MM.1S (cell line): ENCODE measurements at regions not wholly inside any gene's neighbourhood (a gene's known extent, or its start where the extent isn't known, plus 50 kb on each side); places are given as distances from the start of the nearest gene placed in this dataset.

ENCODE experiments used
- EZH2 ChIP-seq: fragments of 300-600 bp; sonication (generic); optimal IDR thresholded peaks from 2 replicates; pipeline ENCODE3; 2017; ENCODE audit warnings: low read depth, mild to moderate bottlenecking, antibody characterized with exemption, low read length, mixed read lengths
- EZH2phosphoT487 ChIP-seq: fragments of 300-600 bp; sonication (generic); IDR thresholded peaks from 2 replicates; pipeline ENCODE4 v1.6.1; 2018; ENCODE audit warnings: antibody characterized with exemption, low read length
- TF ChIP-seq, protein P1 (sequence below): fragments of 300-600 bp; sonication (generic); IDR thresholded peaks from 2 replicates; pipeline ENCODE4 v1.5.1; 2016; ENCODE audit warnings: antibody characterized with exemption, low read length, mixed read lengths

DNA sequence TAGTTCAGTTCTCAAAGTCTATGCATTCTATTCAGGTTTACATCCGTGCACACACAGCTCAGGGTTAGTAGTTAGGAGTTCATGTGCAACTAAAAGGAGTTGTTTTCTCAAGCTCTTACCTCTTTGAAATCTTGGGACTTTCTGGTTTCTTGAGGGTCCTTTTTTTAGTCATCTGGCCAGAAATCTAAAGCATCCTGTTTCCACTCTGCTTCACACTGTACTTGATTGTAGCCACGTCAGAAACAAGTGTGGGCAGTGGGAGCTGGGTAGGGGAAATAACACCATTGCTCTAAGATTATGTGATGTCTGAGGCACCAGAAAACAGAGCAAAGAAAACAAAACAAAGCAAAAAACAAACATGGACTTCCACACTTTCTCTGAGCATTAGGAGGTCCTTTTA is 58.3 kb downstream of the HDGFL1 start:
- TF ChIP-seq EZH2 (no peak), EZH2phosphoT487 (no peak)
- TF ChIP-seq, protein P1, sequence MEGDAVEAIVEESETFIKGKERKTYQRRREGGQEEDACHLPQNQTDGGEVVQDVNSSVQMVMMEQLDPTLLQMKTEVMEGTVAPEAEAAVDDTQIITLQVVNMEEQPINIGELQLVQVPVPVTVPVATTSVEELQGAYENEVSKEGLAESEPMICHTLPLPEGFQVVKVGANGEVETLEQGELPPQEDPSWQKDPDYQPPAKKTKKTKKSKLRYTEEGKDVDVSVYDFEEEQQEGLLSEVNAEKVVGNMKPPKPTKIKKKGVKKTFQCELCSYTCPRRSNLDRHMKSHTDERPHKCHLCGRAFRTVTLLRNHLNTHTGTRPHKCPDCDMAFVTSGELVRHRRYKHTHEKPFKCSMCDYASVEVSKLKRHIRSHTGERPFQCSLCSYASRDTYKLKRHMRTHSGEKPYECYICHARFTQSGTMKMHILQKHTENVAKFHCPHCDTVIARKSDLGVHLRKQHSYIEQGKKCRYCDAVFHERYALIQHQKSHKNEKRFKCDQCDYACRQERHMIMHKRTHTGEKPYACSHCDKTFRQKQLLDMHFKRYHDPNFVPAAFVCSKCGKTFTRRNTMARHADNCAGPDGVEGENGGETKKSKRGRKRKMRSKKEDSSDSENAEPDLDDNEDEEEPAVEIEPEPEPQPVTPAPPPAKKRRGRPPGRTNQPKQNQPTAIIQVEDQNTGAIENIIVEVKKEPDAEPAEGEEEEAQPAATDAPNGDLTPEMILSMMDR, result no peak
